Islet precursor cell (in vitro differentiated cells): ENCODE measurements at regions not wholly inside any gene's neighbourhood (a gene's known extent, or its start where the extent isn't known, plus 50 kb on each side); places are given as distances from the start of the nearest gene placed in this dataset.

Experiments used
- DNase-seq: peaks from one replicate; pipeline ENCODE4 v3.0.0-alpha.2; 2018

DNA sequence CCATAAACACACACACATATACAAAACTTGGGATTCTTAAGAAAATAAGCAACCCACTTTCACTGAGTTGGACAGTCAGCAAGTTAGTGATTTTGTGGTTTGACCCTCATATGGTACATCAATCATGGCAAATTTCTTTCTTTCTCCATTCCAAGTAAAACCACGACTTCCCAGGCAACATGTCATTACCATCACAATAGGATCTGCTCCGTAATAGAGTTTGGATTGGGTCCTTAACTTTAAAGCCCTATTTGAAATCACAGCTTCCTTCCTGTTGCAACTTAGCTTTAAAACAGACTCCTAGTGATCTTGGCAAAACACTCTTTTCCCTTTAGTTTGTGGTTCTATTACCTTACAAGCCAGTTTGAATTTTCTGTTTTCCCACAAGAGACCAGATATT is 483.6 kb downstream of the INHBA start:
- no peak for DNase-seq

DNA sequence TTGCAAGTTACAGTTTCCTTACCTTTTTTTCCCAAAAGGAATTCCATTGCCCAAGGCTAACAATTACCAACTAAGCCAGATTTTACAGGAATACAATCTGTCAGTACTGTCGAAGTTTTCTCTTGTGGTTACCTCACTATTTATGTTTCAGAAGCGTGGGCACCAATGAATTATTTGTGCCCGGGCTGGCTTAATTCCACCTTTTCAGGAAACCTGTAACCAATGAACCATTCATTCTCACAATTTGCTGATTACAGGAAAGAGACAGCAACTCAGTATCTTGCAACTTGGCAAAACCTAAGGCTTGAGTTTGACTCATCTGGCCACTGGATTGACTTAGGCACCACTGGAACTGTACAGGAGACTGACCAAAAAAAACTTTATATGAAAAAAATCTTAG is 485.6 kb downstream of the INHBA start:
- no peak for DNase-seq

- DNase-seq = no peak
Observed at GRCh38 chr7:41207141-41207540, 495.7 kb downstream of the INHBA start.

DNA sequence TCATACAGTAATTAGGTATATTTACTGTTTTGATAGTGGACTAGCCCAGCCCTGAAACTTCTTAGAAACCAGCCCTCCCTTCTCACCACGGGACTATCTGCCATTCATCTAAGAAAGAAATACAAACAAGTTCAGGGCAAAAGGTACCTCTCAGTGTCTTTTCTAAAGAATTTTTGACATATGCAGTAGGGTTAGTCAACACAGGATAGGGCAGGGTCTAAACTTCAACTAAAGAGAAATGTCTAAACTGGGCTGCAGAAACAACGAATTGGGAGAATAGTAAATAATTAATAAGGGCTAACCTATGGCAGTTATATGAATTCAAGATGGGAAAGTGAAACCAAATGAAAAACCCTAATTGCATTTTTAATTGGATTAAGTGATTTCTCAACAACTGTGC is 496.6 kb downstream of the INHBA start:
- no peak for DNase-seq

GRCh38 chr7:41205600-41205999 is 497.3 kb downstream of the INHBA start:
- DNase-seq = no peak

GRCh38 chr7:41203542-41203941 is 499.3 kb downstream of the INHBA start:
- no peak for DNase-seq

DNA sequence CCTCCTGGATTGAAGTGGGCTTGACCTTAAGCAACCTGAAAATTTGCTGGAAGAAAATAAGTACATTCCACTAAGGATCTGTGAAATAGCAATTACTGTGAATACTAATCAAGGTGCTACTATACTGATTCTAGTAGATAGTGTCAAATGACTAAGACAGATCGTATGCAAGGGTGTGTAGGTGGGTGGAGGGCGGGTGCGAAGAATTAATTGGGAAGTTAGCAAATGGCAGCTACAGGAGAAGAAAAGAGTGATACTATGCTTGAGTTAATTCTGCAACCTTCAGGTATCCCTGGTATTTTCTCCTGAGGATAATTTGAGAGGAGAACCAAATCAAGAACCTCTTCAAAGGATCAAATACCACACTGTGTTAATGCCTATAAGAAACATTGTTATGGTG is 501.9 kb downstream of the INHBA start:
- DNase-seq = no peak

DNA sequence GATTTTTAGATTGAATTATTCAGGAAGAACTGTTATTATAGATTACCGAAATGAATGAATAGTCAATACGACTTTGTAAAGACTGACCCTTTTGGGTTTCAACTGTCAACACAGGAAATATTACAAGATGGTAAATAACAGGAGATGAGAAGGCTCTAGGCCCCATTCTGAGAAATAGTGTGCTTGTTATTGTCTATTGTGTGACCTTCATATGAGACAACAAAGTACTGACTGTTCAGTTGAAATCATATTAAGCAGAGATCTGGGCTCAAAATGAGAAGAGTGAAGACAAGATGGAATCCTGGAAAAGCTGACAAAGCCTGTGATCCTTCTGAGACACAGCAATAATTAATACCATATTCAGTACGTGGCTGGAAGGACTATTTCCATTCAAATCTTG is 503.8 kb downstream of the INHBA start:
- DNase-seq = no peak

DNA sequence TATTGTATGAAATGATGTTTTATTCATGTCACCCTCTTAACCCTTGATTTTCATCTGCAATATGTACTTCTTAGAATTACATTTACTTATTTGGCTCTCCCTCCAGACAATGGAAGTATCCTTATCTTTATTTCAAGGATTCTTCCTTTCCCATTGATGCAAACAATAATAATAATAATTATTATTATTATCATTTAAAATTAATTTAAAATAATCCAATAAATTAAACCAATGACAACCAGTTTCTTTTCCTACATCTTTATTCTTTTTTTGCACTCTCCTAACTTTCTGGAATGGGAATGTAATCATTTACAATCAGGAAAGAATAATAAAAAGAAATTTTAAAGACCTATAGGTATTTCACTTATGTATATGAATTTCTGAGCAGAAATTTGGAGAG is 504.4 kb downstream of the INHBA start:
- DNase-seq = no peak

DNA sequence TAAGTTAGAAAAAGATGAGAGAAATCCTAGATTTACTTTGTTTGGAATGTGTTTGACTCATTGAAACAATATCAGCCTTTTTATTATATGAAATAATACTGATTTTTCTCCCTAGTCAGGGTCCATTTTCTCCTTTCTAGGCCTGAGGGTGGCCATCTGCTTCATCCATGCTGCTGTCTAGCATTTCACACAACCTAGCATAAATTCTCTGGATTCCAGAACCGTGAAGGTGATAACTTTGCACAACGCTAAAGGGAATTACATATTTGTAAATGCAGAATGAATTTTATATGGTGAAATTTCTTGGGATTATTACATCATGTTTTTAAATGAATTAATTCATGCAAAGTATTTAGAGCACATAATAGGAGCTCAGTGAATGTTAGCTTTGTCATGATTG is 505.1 kb downstream of the INHBA start:
- no peak for DNase-seq

- no peak for DNase-seq
Observed at GRCh38 chr7:41193738-41194282, 509.1 kb downstream of the INHBA start.

DNA sequence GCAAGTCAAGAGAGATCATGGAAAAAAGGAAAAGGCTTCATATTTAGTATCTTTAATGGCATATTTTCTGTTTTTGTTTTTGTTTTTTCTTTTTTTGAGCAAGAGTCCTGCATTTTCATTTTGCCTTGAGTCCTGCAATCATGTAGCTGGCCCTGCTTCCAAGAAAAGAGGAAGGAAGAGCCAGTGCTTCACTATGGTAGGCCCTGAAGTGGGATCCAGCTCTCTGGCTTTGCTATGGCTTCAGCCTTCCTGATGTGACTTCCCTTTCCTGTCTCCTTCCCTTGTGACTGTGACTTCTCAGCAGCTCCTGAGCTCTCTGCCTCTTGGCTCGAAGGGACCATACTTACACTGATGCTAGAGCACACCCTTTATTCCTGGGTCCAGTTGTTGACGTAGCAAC is 512.3 kb downstream of the INHBA start:
- no peak for DNase-seq

DNA sequence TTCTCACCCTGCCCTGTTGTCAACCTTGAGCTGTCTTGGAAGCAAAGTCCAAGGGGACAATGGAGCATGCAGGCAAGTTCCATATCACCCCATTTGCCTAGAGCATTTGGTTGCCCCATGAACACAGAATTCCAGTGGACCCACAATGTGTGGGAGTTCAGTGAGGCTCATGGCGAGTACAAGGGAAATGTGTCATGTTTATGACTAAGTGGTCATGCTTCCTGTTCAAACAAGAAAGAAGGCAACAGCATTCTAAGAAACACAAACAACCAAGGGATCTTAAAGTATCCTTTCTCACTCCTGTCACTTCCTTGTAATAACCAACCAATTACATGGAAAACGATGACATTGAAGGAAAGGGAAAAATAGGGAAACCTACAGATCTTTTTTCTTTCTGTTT is 513.0 kb downstream of the INHBA start:
- peak; percentile 60 for DNase-seq

DNA sequence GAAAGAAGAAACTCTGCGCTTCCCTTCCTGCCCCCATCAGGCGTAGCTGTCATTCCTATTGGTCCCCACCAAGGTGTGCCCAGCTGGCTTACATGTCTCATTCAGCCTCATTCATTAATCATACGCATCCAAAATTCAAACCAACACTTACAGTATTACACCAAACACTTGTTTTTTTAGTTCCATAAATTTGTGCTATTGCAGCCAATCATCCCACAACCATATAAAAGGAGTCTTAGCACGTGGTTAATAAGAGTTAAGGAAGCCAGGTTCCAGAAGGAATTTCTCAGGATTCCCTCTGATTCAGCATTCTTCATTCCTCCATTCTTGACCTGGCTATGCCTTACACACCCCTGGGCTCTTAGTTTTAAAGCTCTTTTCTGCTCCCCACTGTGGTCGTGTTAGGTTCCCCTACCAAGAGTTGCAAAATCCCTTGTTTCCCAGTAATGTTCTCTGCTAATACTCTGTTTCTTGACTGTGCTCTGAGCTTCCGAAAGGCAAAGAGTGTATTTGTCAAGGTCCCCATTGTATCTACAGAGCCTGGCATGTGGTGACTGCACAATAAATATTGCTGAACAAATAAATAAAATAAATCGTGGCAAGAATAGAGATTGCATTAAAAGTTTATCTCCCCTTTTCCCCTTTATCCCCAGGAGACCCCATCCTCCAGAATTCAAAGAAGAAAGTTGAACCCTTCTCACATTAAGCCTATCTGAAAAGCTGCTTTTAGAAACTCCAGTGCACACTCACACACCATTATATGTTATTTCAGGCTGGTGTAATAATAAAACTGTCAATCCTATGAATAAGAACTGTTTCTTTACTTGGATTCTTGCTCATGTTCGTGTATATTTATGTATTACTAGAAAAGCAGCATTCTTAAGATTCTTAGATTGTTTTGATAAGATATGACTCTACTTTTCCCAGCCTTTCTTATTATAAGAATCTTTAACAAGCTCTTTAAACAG is 514.4 kb downstream of the INHBA start:
- no peak for DNase-seq

GRCh38 chr7:41187322-41187721 is 515.6 kb downstream of the INHBA start:
- DNase-seq = no peak

DNA sequence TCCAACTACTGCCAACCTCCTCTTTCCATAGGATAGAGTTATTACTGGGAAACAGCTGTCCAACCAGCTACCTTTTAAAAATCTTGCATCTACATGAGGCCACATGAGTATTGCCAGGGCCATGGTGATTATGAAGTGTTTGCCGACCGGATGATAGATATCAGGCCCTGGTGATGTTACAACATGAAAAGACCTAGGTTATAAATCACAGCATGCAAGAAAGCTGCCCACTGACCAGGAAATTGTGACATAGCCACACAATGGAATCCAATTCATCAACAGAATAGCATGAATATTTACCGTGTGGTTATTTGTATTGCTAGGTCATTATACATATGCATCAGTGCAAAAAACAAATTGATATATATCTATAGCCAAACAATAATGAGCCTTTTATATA is 517.0 kb downstream of the INHBA start:
- DNase-seq = no peak

DNA sequence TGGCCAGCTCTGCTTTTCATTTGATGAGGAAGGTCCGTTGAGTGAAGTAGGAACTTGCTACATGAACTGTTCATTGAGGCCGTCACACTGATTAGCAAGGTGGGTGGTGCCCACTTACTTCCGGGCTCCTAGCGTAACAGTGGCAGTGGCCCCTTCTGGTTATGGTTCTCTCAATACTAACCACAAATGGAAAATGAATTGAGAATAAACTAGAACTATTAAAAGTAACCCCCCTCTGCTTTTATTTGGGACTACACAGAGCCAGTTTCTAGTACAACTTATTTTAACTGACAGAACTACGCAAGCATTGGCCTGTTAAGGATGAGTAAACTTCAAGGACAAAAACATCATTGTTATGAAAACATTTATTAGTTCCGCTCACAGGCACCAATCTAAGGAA is 519.1 kb downstream of the INHBA start:
- DNase-seq = no peak

DNA sequence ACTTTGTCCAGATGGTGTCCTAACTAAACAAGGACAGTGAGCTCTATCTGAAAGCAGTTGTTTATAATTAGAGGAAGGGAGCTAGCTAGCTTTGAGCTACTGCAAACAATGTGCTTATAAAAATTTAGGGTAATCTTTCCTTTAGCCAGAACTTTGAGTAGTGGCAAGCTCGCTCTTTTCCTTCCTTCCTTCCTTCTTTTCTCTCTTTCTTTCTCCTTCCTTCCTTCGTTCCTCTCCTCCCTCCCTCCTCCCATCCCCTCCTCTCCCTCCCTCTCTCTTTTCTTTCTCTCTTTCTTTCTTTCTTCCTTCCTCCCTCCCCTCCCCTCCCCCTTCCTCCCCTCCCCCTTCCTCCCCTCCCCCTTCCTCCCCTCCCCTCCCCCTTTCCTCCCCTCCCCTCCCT is 520.1 kb downstream of the INHBA start:
- no peak for DNase-seq

DNA sequence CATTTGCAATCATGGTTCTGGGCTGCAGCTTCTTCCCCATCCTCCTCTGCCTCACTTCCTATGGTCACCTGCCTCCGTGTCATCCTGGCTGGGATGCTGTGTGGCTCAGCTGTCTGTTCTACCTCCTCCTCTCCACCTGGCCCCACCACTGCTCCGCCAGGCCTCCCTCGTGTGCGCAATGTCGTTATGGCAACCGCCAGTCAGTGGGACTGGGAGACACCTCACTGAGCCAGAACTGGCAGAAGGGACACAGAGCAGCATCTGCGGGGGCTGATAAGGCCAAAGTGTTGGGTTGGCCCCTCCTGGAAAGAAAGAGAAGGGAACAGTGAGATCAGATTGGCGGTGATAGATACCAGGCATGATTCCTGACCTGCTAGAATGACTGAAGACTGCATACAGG is 527.5 kb downstream of the INHBA start:
- DNase-seq = peak; percentile 60

DNA sequence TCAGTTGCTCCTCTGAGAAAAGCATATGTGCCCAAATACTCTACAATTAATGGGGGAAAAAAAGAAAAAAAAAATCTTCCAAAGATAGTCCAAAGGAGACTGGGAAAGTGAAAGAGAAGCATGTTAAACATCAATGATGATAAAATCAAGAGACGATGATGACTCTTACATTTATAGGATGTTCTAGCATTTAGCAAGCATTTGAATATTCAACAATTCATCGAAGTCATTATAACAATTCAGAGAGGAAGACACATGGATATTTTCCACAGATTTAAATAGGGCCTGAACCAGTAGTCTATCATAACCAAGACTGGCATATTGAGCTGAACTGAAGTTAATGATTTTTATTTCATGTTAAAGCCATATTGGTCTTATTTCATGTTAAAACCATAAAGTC is 528.4 kb downstream of the INHBA start:
- DNase-seq = no peak

DNA sequence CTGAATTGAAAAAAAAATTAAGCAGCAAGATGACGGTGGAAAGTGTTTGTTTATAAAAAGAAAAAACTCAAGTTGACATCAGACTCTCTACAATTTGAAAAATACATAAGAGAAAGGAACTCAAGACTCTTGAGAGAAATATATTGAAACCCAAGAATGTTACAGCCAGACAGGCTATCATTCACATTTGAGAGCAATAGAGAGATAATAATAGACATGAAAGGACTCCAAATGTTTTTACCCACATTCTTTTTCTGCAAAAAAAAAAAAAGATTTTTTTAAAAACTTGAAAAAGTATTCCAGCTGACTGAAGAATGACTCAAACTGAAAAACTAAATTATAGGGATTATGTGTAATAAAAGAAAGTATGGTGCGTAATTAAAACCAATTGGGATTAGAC is 532.4 kb downstream of the INHBA start:
- DNase-seq = no peak

GRCh38 chr7:41169317-41169716 is 533.6 kb downstream of the INHBA start:
- DNase-seq = no peak

GRCh38 chr7:41167836-41168235 is 535.1 kb downstream of the INHBA start:
- no peak for DNase-seq

DNA sequence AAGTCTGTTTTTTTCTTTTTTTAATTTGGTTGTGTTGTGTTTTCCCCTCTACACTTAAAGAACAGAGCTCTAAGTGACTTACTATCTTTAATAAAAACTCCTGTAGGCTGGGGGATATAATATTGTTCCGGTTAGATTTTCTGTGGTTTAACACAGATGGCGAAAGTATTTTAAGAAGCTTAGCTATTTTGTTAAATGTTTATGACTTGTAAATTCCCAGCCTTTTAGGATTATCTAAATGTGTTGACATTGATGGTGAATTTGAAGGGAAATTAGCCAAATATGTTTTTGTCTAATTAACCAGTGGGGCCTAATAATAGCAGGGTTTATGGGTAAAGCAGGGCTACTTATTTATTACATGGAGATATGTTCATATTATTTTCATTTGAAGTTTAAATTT is 538.5 kb downstream of the INHBA start:
- DNase-seq = no peak

DNA sequence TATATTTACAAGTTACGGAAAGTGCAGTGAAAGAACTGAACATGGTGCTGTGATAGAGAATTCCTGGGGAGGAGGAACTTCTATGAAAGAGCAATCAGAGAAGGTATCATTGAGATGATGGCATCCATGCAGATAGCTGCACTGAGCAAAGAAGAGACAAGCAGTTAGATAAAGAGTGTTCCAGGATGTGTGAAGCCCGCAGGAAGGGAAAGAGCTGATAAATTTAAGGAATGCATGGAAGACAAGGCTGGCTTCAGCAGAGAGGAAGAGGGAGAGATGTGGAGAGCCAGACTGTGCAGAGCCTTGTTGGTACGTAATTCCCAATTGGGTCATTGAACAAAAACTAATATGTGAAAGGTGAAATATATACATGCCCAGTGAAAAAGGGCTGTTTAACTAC is 538.9 kb downstream of the INHBA start:
- DNase-seq = no peak
